ENCODE measurements at regions not wholly inside any gene's neighbourhood (a gene's known extent, or its start where the extent isn't known, plus 50 kb on each side); places are given as distances from the start of the nearest gene placed in this dataset.
A peak's percentile ranks its signal among the peaks of the same experiment; 100 is the strongest.

DNA sequence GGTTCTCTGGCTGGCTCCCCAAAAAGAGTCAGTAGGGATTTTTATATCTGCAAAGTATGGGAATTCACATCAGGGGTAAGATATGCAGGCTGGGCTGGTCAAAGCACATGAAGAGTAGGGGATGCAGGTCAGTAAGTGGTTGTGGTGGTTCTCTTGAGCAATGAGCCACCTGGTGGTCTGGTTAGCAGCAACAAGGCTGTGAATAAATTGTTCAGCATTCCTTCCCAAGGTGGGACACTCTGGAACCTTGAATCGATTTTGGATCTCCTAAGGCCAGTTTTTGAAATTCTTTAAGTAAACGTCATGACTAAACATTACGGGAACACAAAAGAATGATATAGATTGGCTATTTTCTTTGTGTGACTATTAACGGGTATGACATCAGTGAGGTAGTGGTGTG, 563.0 kb upstream of the NEGR1 start:
- WGBS (ENCODE audit: insufficient coverage) = 98% methylated on average over 4 of the region's 4 CpGs
- Histone ChIP-seq H3K27me3 (replicated peaks in 2 of 5; ENCODE audit: control insufficient read depth in 4 of 5, insufficient read depth in 5 of 5, low read length in 4 of 5) (no peaks in the 10 kb centered on the region), H3K4me3 (ENCODE audit: control insufficient read depth in 1 of 7, extremely low read depth in 1 of 7, insufficient read depth in 4 of 7, low read depth in 2 of 7, low read length in 6 of 7) (no peak overlapping the region), H3K4me1 (ENCODE audit: control extremely low read depth in 1 of 4, control insufficient read depth in 4 of 4, insufficient read depth in 4 of 4, low read length in 3 of 4) (no peaks in the 10 kb centered on the region), H3K36me3 (ENCODE audit: control insufficient read depth in 4 of 4, insufficient read depth in 4 of 4, low read length in 3 of 4) (no peaks in the 10 kb centered on the region), H3K9me3 (ENCODE audit: control extremely low read depth in 1 of 5, control insufficient read depth in 4 of 5, insufficient read depth in 2 of 5, low read depth in 1 of 5, low read length in 4 of 5) (no peaks in the 10 kb centered on the region), H3K27ac (ENCODE audit: insufficient read depth in 1 of 2, low read depth in 1 of 2, low read length in 2 of 2, poor library complexity in 1 of 2, severe bottlenecking in 2 of 2) (no peak overlapping the region)
- ChIA-PET CTCF (no interaction called here), POLR2A (no interaction called here)
- DNase-seq = peak in 2 of 3 donors; percentile 7 to 24

DNA sequence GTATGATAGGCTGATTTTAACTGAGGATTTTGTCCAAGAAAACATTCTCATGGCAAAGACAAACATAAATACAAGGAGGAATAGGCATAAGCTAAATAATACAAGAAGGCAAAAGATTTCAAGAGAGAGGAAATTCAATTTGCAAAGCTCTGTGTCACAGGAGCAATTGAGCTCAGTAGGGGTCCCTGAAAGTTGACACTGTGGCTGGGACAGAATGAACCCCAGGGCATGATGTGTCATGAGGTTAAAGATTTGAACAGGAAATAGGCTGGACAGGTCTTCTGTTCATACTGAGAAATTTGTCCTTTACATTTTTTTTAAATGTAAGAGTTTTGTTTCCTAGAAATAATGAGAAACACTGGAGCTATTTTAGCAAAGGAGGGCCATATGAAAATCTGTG, 555.4 kb upstream of the NEGR1 start:
- CTCF ChIA-PET = no interaction called here
- no peaks in the 10 kb centered on the region for H3K4me1 ChIP-seq (ENCODE audit: control extremely low read depth in 1 of 4, control insufficient read depth in 4 of 4, insufficient read depth in 4 of 4, low read length in 3 of 4)

DNA sequence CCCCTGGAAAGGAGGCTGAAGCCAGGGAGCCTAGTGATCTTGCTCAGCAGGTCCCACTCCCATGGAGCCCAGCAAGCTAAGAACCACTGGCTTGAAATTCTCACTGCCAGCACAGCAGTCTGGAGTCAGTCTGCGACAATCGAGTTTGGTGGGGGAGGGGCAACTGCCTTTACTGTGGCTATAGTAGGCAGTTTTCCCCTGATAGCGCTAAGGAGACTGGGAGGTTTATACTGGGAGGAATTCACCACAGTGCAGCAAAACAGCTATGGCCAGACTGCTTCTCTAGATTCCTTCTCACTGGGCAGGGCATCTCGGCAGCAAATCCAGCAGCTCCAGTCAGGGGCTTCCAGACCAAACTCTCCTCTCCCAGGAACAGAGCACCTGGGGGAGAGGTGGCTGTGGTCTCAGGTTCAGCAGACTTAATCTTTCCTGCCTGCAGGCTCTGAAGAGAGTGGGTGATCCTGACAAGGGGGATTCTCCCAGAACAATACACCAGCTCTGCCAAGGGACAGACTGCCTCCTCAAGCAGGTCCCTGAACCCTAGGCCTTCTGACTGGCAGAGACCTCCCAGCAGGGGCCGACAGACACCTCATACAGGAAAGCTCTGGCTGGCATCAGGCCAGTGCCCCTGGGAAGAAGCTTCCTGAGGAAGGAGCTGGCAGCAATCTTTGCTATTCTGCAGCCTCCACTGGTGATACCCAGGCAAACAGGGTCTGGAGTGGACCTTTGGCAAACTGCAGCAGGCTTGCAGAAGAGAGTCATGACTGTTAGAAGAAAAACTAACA, 548.5 kb upstream of the NEGR1 start:
- POLR2A ChIA-PET = no interaction called here
- no peaks in the 10 kb centered on the region for H3K4me1 ChIP-seq (ENCODE audit: control extremely low read depth in 1 of 4, control insufficient read depth in 4 of 4, insufficient read depth in 4 of 4, low read length in 3 of 4)
- H3K9me3 ChIP-seq (ENCODE audit: control extremely low read depth in 1 of 5, control insufficient read depth in 4 of 5, insufficient read depth in 2 of 5, low read depth in 1 of 5, low read length in 4 of 5) = peaks cover 0 to 4% (median 0%) of the 10 kb centered on the region in 5 experiments
- H3K4me3 ChIP-seq (ENCODE audit: control insufficient read depth in 1 of 7, extremely low read depth in 1 of 7, insufficient read depth in 4 of 7, low read depth in 2 of 7, low read length in 6 of 7) = no peak overlapping the region
- DNase-seq = no peak
- no peaks in the 10 kb centered on the region for H3K36me3 ChIP-seq (ENCODE audit: control insufficient read depth in 4 of 4, insufficient read depth in 4 of 4, low read length in 3 of 4)
- WGBS (ENCODE audit: insufficient coverage) = 65% methylated on average over 5 of the region's 5 CpGs
- no peak overlapping the region for H3K27ac ChIP-seq (ENCODE audit: insufficient read depth in 1 of 2, low read depth in 1 of 2, low read length in 2 of 2, poor library complexity in 1 of 2, severe bottlenecking in 2 of 2)
- H3K27me3 ChIP-seq (replicated peaks in 2 of 5; ENCODE audit: control insufficient read depth in 4 of 5, insufficient read depth in 5 of 5, low read length in 4 of 5) = no peaks in the 10 kb centered on the region
- CTCF ChIA-PET = no interaction called here

More for the DNA sequence above, 555.4 kb upstream of the NEGR1 start:
- no peak overlapping the region for H3K27ac ChIP-seq (ENCODE audit: insufficient read depth in 1 of 2, low read depth in 1 of 2, low read length in 2 of 2, poor library complexity in 1 of 2, severe bottlenecking in 2 of 2)
- peaks cover 0 to 4% (median 0%) of the 10 kb centered on the region in 5 experiments for H3K9me3 ChIP-seq (ENCODE audit: control extremely low read depth in 1 of 5, control insufficient read depth in 4 of 5, insufficient read depth in 2 of 5, low read depth in 1 of 5, low read length in 4 of 5)
- POLR2A ChIA-PET = no interaction called here
- H3K27me3 ChIP-seq (replicated peaks in 2 of 5; ENCODE audit: control insufficient read depth in 4 of 5, insufficient read depth in 5 of 5, low read length in 4 of 5) = no peaks in the 10 kb centered on the region
- DNase-seq = no peak
- H3K4me3 ChIP-seq (ENCODE audit: control insufficient read depth in 1 of 7, extremely low read depth in 1 of 7, insufficient read depth in 4 of 7, low read depth in 2 of 7, low read length in 6 of 7) = no peak overlapping the region
- H3K36me3 ChIP-seq (ENCODE audit: control insufficient read depth in 4 of 4, insufficient read depth in 4 of 4, low read length in 3 of 4) = no peaks in the 10 kb centered on the region

DNA sequence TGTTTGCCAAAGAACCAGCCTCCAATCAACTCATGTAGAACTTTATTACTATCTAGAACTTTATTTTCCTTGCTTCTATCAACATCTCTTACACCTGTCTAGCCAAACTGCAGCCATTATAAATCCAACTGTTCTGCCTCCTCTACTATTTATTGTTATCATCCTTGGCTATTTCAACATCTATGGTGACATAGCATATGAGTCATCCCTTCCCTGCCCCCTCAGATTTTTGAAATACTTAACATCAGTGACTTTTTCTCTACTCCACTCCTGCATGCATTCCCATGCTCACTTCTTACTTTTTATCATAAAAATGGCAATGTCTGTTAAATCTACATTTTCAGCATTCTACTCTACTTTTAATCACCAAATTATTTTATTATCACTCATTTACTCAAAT, 544.9 kb upstream of the NEGR1 start:
- no peak for DNase-seq
- CTCF ChIA-PET = no interaction called here
- no peaks in the 10 kb centered on the region for H3K4me1 ChIP-seq (ENCODE audit: control extremely low read depth in 1 of 4, control insufficient read depth in 4 of 4, insufficient read depth in 4 of 4, low read length in 3 of 4)
- POLR2A ChIA-PET = no interaction called here
- no peak overlapping the region for H3K27ac ChIP-seq (ENCODE audit: insufficient read depth in 1 of 2, low read depth in 1 of 2, low read length in 2 of 2, poor library complexity in 1 of 2, severe bottlenecking in 2 of 2)
- no peak overlapping the region for H3K4me3 ChIP-seq (ENCODE audit: control insufficient read depth in 1 of 7, extremely low read depth in 1 of 7, insufficient read depth in 4 of 7, low read depth in 2 of 7, low read length in 6 of 7)
- peaks cover 0 to 4% (median 0%) of the 10 kb centered on the region in 5 experiments for H3K9me3 ChIP-seq (ENCODE audit: control extremely low read depth in 1 of 5, control insufficient read depth in 4 of 5, insufficient read depth in 2 of 5, low read depth in 1 of 5, low read length in 4 of 5)
- no peaks in the 10 kb centered on the region for H3K27me3 ChIP-seq (replicated peaks in 2 of 5; ENCODE audit: control insufficient read depth in 4 of 5, insufficient read depth in 5 of 5, low read length in 4 of 5)
- H3K36me3 ChIP-seq (ENCODE audit: control insufficient read depth in 4 of 4, insufficient read depth in 4 of 4, low read length in 3 of 4) = no peaks in the 10 kb centered on the region

DNA sequence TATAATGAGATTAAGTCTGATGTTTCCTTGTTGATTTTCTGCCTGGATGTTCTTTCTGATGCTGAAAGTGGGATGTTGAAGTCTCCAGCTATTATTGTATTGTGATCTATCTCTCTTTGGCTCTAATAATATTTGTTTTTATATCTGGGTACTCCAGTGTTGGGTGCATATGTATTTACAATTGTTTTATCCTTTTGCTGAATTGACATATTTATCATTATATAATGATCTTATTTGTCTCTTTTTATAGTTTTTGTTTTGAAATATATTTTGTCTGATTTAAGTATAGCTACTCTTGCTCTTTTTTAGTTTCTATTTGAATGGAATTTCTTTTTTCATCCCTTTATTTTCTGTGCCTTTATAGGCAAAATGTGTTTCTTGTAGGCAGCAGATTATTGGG, 522.2 kb upstream of the NEGR1 start:
- H3K27me3 ChIP-seq (replicated peaks in 2 of 5; ENCODE audit: control insufficient read depth in 4 of 5, insufficient read depth in 5 of 5, low read length in 4 of 5) = no peaks in the 10 kb centered on the region
- no peak overlapping the region for H3K27ac ChIP-seq (ENCODE audit: insufficient read depth in 1 of 2, low read depth in 1 of 2, low read length in 2 of 2, poor library complexity in 1 of 2, severe bottlenecking in 2 of 2)
- ChIA-PET POLR2A (no interaction called here), CTCF (no interaction called here)
- no peak for DNase-seq
- H3K4me3 ChIP-seq (ENCODE audit: control insufficient read depth in 1 of 7, extremely low read depth in 1 of 7, insufficient read depth in 4 of 7, low read depth in 2 of 7, low read length in 6 of 7) = no peak overlapping the region
- H3K9me3 ChIP-seq (ENCODE audit: control extremely low read depth in 1 of 5, control insufficient read depth in 4 of 5, insufficient read depth in 2 of 5, low read depth in 1 of 5, low read length in 4 of 5) = peaks cover 0 to 6% (median 0%) of the 10 kb centered on the region in 5 experiments
- H3K36me3 ChIP-seq (ENCODE audit: control insufficient read depth in 4 of 4, insufficient read depth in 4 of 4, low read length in 3 of 4) = no peaks in the 10 kb centered on the region
- no peaks in the 10 kb centered on the region for H3K4me1 ChIP-seq (ENCODE audit: control extremely low read depth in 1 of 4, control insufficient read depth in 4 of 4, insufficient read depth in 4 of 4, low read length in 3 of 4)

DNA sequence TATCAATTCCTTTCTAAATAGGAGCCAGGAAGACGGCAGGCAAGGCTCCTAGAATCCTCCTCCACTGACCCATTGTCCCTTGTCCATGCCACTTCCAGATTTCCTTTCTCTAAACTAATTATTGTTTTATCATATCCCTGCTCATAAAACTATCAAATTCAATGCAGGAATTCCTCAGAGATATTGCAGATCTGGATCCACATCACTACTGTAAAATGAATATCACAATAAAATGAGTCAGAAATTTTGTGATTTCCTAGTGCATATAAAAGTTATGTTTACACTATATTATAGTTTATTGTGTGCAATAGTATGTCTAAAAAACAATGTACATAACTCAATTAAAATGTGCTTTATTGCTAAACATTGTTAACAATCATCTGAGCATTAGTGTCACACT, 498.7 kb upstream of the NEGR1 start:
- H3K4me1 ChIP-seq (ENCODE audit: control extremely low read depth in 1 of 4, control insufficient read depth in 4 of 4, insufficient read depth in 4 of 4, low read length in 3 of 4) = no peaks in the 10 kb centered on the region
- H3K27me3 ChIP-seq (replicated peaks in 2 of 5; ENCODE audit: control insufficient read depth in 4 of 5, insufficient read depth in 5 of 5, low read length in 4 of 5) = no peaks in the 10 kb centered on the region
- H3K36me3 ChIP-seq (ENCODE audit: control insufficient read depth in 4 of 4, insufficient read depth in 4 of 4, low read length in 3 of 4) = no peaks in the 10 kb centered on the region
- H3K4me3 ChIP-seq (ENCODE audit: control insufficient read depth in 1 of 7, extremely low read depth in 1 of 7, insufficient read depth in 4 of 7, low read depth in 2 of 7, low read length in 6 of 7) = no peak overlapping the region
- H3K27ac ChIP-seq (ENCODE audit: insufficient read depth in 1 of 2, low read depth in 1 of 2, low read length in 2 of 2, poor library complexity in 1 of 2, severe bottlenecking in 2 of 2) = no peak overlapping the region
- no CpG with 5 or more reads among the region's 1 CpG for WGBS (ENCODE audit: insufficient coverage)
- DNase-seq = no peak
- POLR2A ChIA-PET = no interaction called here
- H3K9me3 ChIP-seq (ENCODE audit: control extremely low read depth in 1 of 5, control insufficient read depth in 4 of 5, insufficient read depth in 2 of 5, low read depth in 1 of 5, low read length in 4 of 5) = no peaks in the 10 kb centered on the region
- CTCF ChIA-PET = no interaction called here

DNA sequence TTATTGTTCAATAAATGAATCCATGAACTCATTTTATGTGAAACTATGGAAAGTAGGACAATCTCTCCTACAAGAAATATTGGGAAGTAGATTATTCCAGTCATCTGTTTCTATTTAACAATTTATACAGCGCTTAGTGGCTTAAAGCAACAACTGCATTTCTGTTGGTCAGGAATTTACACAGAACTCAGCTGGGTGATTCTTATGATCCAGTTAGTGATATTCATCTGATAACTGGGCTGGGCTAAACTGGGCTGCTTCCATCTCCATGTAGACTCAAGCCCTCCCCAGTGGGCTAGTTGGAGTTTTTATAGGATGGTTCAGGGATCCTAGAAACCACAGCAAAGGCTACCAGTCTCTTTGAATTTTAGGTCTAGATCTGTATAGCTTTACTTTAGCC, 497.9 kb upstream of the NEGR1 start:
- Histone ChIP-seq H3K27ac (ENCODE audit: insufficient read depth in 1 of 2, low read depth in 1 of 2, low read length in 2 of 2, poor library complexity in 1 of 2, severe bottlenecking in 2 of 2) (no peak overlapping the region), H3K27me3 (replicated peaks in 2 of 5; ENCODE audit: control insufficient read depth in 4 of 5, insufficient read depth in 5 of 5, low read length in 4 of 5) (no peaks in the 10 kb centered on the region), H3K36me3 (ENCODE audit: control insufficient read depth in 4 of 4, insufficient read depth in 4 of 4, low read length in 3 of 4) (no peaks in the 10 kb centered on the region), H3K9me3 (ENCODE audit: control extremely low read depth in 1 of 5, control insufficient read depth in 4 of 5, insufficient read depth in 2 of 5, low read depth in 1 of 5, low read length in 4 of 5) (no peaks in the 10 kb centered on the region), H3K4me1 (ENCODE audit: control extremely low read depth in 1 of 4, control insufficient read depth in 4 of 4, insufficient read depth in 4 of 4, low read length in 3 of 4) (no peaks in the 10 kb centered on the region), H3K4me3 (ENCODE audit: control insufficient read depth in 1 of 7, extremely low read depth in 1 of 7, insufficient read depth in 4 of 7, low read depth in 2 of 7, low read length in 6 of 7) (no peak overlapping the region)
- ChIA-PET CTCF (no interaction called here), POLR2A (no interaction called here)
- WGBS (ENCODE audit: insufficient coverage) = 80% methylated on average over 1 of the region's 1 CpG
- DNase-seq = no peak
